Right cardiac atrium (tissue), 5 donors: ENCODE measurements at regions not wholly inside any gene's neighbourhood (a gene's known extent, or its start where the extent isn't known, plus 50 kb on each side); places are given as distances from the start of the nearest gene placed in this dataset.
"Not testable (repeated sequence)": the region's sequence is repeated elsewhere in the genome, so short reads cannot be mapped to it uniquely, and the experiment has no call there.

Experiments used
- ATAC-seq, 2 donors: fragments of 200-7000 bp; cut with Tn5 transposase; one replicate each; pipeline versions ENCODE4 v1.8.0 to v1.9.1; 2020; ENCODE audit warnings: moderate library complexity in 2 of 2, mild to moderate bottlenecking in 1 of 2
- DNase-seq, 3 donors: peaks; one replicate each; pipeline ENCODE4 v3.0.0-alpha.2; 2020
- H3K27ac ChIP-seq: one replicate; pipeline ENCODE4 v1.5.1; 2013; ENCODE audit warnings: mild to moderate bottlenecking, low read length, control low read depth, moderate library complexity
- H3K27me3 ChIP-seq: one replicate; pipeline ENCODE4 v1.6.1; 2013; ENCODE audit not compliant: control insufficient read depth, insufficient read depth
- H3K4me1 ChIP-seq: one replicate; pipeline ENCODE4 v1.6.1; 2013; ENCODE audit warnings: low read length; ENCODE audit not compliant: control insufficient read depth, insufficient read depth
- H3K4me3 ChIP-seq: one replicate; pipeline ENCODE4 v1.5.1; 2013; ENCODE audit warnings: low read length, control low read depth
- H3K9me3 ChIP-seq: one replicate; pipeline ENCODE4 v1.6.1; 2013; ENCODE audit warnings: low read length; ENCODE audit not compliant: control insufficient read depth
- WGBS: extraction: QIAGEN DNeasy Blood & Tissue Kit; methylation state at CpG from one replicate; pipeline ENCODE4 v1.1.7; 2013; 5-methylcytosine and 5-hydroxymethylcytosine counted together
- intact Hi-C, 4 donors: fragments of 100-400 bp; cut with DNase I; formaldehyde crosslinking; loops; one replicate each; pipeline versions ENCODE4 v1.11.0 to v1.14.0; 2022 to 2023
- donor health status: healthy with polysubstance abuse.
- donor health status: DM: no; HTN: yes; CAD: no.
- donor health status: DM: no; HTN: no; CAD: no.
- donor health status: DM: no; HTN: yes; CAD: no; lungs with severe emphysema.
- donor health status: DM: yes; HTN: yes; CAD: no.

DNA sequence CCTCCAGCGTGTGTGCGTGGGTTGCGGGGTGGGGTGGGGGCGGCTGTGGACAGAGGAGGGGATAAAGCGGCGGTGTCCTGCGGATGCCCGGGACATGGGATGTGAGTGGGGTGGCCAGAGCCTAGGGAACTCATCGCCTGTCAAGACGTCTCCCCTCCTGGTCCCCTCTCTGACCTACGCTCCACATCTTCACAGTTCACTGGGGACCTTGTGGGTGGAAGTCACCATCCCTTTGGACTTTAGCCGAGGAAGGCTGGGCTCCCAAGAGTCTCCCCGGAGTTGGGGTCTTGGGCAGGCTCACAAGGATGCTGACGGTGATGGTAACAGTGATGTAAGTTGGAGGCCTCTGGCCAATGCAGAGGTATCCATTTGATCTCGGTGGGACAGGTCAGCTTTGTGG is 760.3 kb upstream of the DEFB115 start:
- H3K27me3 ChIP-seq, H3K9me3 ChIP-seq, intact Hi-C loops, H3K4me1 ChIP-seq, ATAC-seq, DNase-seq, H3K4me3 ChIP-seq, H3K27ac ChIP-seq: not testable (repeated sequence)
- WGBS: 92% methylated on average over 15 of the region's 15 CpGs

DNA sequence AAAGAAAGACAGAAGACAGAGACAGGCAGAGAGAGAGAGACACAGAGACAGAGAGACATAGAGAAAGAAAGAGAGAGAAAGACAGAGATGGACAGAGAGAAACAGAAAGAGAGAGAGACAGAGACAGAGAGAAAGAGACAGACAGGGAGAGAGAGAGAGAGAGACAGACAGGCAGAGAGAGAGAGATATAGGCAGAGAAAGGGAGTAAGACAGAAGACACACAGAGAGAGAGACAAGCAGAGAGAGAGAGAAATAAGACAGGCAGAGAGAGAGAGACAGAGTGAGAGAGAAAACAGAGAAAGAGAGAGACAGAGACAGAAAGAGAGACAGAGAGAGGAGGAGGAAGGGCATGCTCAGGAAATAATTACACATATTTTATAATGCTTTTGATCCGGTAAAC is 758.3 kb upstream of the DEFB115 start:
- 47% methylated on average over 1 of the region's 1 CpG for WGBS
- Histone ChIP-seq H3K9me3 (no peaks in the 10 kb centered on the region), H3K27ac (no peak overlapping the region), H3K4me1 (no peaks in the 10 kb centered on the region), H3K4me3 (no peak overlapping the region), H3K27me3 (no peaks in the 10 kb centered on the region)
- intact Hi-C loops: no loop called here
- ATAC-seq (no peak), DNase-seq (no peak)

DNA sequence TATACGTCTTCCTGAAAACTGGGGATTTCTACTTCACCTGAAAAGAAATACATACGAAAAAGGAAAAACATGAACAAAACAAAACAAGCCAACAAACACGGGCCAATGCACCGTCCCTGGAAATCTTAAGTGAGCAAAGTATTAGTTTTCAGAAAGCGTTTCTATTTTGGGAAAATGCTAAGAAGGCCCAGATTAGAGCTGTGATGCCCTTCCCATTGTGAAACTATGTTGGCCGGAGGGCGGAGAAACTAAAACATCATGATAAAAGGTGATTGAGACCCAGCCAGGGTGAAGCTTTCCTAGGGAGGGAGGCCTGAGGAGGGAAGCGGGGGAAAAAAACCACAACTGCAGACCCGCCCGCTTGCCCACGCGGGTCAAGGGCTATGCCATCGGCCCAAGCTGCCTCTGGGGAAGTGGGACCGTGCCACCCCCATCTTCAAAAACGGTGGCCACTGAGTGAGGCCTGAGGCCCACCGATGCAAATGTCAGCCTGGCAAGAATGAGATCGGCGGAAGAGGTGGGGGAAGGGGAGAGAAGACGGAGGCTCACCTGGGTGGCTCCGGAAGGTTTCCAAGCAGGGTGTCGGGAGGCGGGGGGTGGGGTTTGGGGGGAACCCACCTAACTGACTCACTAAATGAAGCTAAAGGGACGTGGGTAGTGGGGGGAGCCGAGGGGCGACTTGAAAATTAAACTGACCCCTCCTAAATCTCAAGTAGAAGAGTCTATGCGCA is 757.6 kb upstream of the DEFB115 start:
- H3K9me3 ChIP-seq, intact Hi-C loops, H3K27ac ChIP-seq, DNase-seq, H3K27me3 ChIP-seq, H3K4me1 ChIP-seq, H3K4me3 ChIP-seq, ATAC-seq: not testable (repeated sequence)
- WGBS: 18% methylated on average over 26 of the region's 26 CpGs

DNA sequence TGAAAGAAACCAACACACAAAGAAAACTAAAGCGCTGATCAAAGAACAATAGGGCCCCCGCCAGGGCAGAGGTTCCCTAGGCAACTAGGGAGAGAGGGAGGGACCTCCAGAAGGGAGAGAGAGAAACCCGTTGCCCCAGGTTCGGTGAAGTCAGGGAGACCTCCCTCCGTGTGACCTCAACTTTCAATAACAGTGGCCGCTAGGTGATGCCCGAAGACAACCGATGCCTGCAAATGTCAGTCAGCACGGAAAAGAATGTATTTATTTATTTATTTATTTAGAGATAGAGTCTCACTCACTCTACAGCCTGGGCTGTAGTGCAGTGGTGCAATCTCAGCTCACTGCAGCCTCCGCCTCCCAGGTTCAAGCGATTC is 757.0 kb upstream of the DEFB115 start:
- WGBS: 15% methylated on average over 11 of the region's 11 CpGs
- ATAC-seq, H3K4me1 ChIP-seq, H3K4me3 ChIP-seq, H3K27ac ChIP-seq, intact Hi-C loops, H3K9me3 ChIP-seq, H3K27me3 ChIP-seq: not testable (repeated sequence)
- DNase-seq: peak in 1 of 3 donors; percentile 58

DNA sequence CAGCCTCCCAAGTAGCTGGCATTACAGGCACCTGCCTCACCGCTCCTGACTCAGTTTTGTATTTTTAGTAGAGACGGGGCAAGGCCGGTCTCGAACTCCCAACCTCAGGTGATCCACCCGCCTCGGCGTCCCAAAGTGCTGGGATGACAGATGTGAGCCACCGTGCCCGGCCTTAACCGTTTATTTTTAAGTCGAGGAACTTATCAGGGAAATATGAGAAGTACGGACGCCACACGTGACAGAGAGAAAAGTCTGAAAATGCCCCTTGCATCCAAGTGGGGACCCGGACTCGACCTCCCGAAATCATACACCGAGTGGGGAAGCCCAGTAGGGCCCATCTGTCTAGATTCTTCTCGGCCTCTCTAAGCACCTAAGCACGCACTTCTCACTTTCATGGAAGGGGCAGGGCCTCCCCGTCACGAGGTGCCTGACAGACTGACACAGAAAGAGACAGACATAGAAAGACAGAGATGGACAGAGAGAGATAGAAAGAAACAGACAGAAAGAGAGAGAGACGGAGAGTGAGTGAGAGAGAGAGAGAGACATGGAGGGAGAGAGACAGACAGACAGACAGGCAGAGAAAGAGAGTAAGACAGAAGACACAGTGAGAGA is 756.5 kb upstream of the DEFB115 start:
- no peak for ATAC-seq
- 72% methylated on average over 23 of the region's 23 CpGs for WGBS

DNA sequence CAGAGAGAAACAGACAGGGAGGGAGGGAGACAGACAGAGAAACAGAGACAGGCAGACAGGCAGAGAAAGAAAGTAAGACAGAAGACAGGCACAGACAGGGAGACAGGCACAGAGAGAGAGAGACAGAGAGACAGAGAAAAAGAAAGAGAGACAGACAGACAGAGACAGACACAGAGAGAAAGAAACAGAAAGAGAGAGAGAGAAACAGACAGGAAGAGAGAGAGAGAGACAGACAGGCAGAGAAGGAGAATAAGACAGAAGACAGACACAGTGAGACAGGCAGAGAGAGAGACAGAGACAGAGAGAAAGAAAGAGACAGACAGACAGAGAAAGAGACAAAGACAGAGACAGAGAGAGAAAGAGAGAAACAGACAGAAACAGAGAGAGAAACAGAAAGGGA is 754.8 kb upstream of the DEFB115 start:
- DNase-seq (no peak), ATAC-seq (no peak)
- intact Hi-C loops: no loop called here
- no peak overlapping the region for H3K27ac ChIP-seq
- H3K9me3 ChIP-seq: no peaks in the 10 kb centered on the region
- H3K4me3 ChIP-seq: no peak overlapping the region
- H3K4me1 ChIP-seq: no peaks in the 10 kb centered on the region
- H3K27me3 ChIP-seq: no peaks in the 10 kb centered on the region

More for the DNA sequence above, 756.5 kb upstream of the DEFB115 start:
- no peak for DNase-seq
- no peak overlapping the region for H3K4me3 ChIP-seq
- H3K27me3 ChIP-seq: no peaks in the 10 kb centered on the region
- H3K4me1 ChIP-seq: no peaks in the 10 kb centered on the region
- intact Hi-C loops: no loop called here
- no peak overlapping the region for H3K27ac ChIP-seq
- H3K9me3 ChIP-seq: no peaks in the 10 kb centered on the region

DNA sequence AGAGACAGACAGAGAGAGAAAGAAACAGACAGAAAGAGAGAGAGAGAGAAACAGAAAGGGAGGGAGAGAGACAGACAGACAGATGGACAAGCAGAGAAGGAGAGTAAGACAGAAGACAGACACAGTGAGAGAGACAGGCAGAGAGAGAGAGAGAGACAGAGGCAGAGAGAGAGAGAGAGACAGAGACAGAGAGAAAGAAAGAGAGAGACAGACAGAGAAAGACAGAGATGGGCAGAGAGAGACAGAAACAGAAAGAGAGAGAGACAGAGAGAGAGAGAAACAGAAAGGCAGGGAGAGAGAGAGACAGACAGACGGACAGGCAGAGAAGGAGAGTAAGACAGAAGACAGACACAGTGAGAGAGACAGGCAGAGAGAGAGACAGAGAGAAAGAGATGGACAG is 754.3 kb upstream of the DEFB115 start:
- H3K27ac ChIP-seq, DNase-seq, ATAC-seq, H3K9me3 ChIP-seq, intact Hi-C loops, H3K4me1 ChIP-seq, H3K27me3 ChIP-seq, H3K4me3 ChIP-seq: not testable (repeated sequence)
- 42% methylated on average over 1 of the region's 1 CpG for WGBS

DNA sequence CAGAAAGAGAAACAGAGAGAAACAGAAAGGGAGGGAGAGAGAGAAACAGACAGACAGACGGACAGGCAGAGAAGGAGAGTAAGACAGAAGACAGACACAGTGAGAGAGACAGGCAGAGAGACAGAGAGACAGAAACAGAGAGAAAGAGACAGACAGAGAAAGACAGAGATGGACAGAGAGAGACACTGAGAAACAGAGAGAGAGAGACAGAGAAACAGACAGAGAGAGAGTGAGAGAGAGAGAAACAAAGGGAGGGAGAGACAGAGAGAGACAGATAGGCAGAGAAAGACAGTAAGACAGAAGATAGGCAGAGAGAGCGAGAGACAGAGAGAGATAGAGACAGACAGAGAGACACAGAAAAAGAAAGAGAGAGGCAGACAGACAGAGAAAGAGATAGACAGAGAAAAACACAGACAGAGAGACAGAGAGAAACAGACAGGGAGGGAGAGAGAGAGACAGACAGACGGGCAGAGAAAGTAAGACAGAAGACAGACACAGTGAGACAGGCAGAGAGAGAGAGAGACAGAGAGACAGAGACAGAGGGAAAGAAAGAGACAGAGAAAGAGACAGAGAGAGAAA is 753.4 kb upstream of the DEFB115 start:
- WGBS: 58% methylated on average over 3 of the region's 3 CpGs
- Histone ChIP-seq H3K4me3 (no peak overlapping the region), H3K27me3 (no peaks in the 10 kb centered on the region), H3K4me1 (no peaks in the 10 kb centered on the region), H3K9me3 (no peaks in the 10 kb centered on the region), H3K27ac (no peak overlapping the region)
- DNase-seq (no peak), ATAC-seq (no peak)
- intact Hi-C loops: no loop called here

DNA sequence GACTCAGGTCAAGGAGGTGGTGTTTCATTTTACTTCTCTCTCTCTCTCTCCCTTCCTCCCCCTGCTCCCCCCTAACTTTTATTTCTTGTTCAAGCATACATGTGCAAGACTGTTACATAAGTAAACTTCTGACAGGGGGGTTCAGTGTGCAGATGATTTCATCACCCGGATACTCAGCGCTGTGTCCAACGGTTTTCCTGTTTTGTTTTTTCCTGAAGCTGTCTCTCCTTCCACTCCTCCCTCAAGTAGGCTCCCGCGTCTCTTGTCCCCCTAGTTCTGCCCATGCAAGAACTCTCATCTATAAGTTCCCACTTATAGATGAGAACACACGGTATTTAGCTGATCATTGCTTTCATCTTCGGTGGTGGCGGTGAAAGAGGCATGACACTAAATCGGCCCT is 751.9 kb upstream of the DEFB115 start:
- ATAC-seq (no peak), DNase-seq (no peak)
- Histone ChIP-seq H3K9me3 (no peaks in the 10 kb centered on the region), H3K27me3 (no peaks in the 10 kb centered on the region), H3K4me1 (no peaks in the 10 kb centered on the region), H3K4me3 (no peak overlapping the region), H3K27ac (no peak overlapping the region)
- WGBS: 88% methylated on average over 9 of the region's 9 CpGs
- intact Hi-C loops: no loop called here

DNA sequence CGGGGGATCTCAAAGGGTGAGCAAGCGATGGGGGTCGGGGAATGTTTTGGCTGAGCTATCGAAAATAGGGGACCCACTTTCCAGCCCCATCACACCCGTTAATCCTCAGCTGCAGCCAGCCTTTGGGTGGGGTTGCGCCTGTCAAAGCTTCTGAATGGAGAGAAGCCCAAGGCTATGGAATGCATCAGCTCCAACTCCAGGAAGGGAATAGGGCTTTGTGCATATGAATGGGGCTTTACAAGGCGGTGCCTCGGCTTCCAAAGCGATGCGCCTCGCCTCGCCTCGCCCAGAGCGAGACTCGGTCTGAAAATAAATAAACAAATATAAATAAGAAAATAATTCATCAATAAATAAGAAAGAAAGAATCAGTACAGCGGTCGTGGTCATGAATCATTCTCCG is 751.4 kb upstream of the DEFB115 start:
- intact Hi-C loops: no loop called here
- Histone ChIP-seq H3K27ac (no peak overlapping the region), H3K4me3 (no peak overlapping the region), H3K9me3 (no peaks in the 10 kb centered on the region), H3K27me3 (no peaks in the 10 kb centered on the region), H3K4me1 (no peaks in the 10 kb centered on the region)
- no peak for ATAC-seq
- no peak for DNase-seq
- 87% methylated on average over 18 of the region's 18 CpGs for WGBS

DNA sequence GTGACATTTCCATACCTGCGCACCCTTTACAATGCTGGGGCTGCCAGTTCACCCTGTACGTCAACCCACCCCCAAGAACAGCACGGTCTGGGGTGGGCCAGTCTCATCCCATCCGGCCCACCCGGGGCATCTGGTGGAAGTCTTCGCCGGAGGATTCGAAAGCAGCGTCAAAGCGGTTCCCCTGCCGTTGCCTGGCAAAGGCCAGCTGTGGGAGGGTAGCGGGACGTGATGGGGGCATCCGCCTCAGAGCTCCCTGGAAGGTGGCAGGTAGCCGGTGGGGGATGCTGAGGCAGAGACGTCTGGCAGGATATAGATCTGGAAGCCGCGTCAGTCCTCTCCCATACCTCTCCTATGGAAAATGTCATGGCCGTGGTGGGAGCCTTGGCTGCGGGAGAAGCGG is 749.1 kb upstream of the DEFB115 start:
- 95% methylated on average over 21 of the region's 21 CpGs for WGBS
- intact Hi-C loops, H3K4me3 ChIP-seq, H3K9me3 ChIP-seq, H3K27me3 ChIP-seq, H3K27ac ChIP-seq, ATAC-seq, DNase-seq, H3K4me1 ChIP-seq: not testable (repeated sequence)
